Osteoblast (primary cell): ENCODE measurements at regions not wholly inside any gene's neighbourhood (a gene's known extent, or its start where the extent isn't known, plus 50 kb on each side); places are given as distances from the start of the nearest gene placed in this dataset. TPM values are rescaled to one million over a fixed set of nuclear protein-coding genes. Genes with fewer than 3 reads are reported as not detected.

Experiments
- DNase-seq: peaks from one replicate; pipeline ENCODE4 v3.0.0; 2011; ENCODE audit warnings: low spot score, mixed read lengths; ENCODE audit not compliant: insufficient read length; ENCODE audit errors: missing footprints
- H2AFZ ChIP-seq: 2 replicates; pipeline ENCODE4 v1.6.0; 2011; ENCODE audit warnings: mild to moderate bottlenecking, low read length
- H3K27ac ChIP-seq: 2 replicates; pipeline ENCODE4 v1.5.1; 2011; ENCODE audit warnings: mild to moderate bottlenecking, low read depth, low read length, moderate library complexity
- H3K27me3 ChIP-seq: 2 replicates; pipeline ENCODE4 v1.6.0; 2012; ENCODE audit warnings: mild to moderate bottlenecking, control low read depth, inconsistent platforms, low read length, moderate library complexity; ENCODE audit not compliant: insufficient read depth
- H3K36me3 ChIP-seq: 2 replicates; pipeline ENCODE4 v1.5.1; 2011; ENCODE audit warnings: mild to moderate bottlenecking, low read length, control low read depth, moderate library complexity; ENCODE audit not compliant: insufficient read depth
- H3K4me1 ChIP-seq: 2 replicates; pipeline ENCODE4 v1.5.1; 2011; ENCODE audit warnings: mild to moderate bottlenecking, low read length, control low read depth, moderate library complexity; ENCODE audit not compliant: insufficient read depth
- H3K4me2 ChIP-seq: 2 replicates; pipeline ENCODE4 v1.6.0; 2011; ENCODE audit warnings: mild to moderate bottlenecking, low read length; ENCODE audit not compliant: insufficient read depth
- H3K4me3 ChIP-seq: fragments of 200-600 bp; sonication (generic); 3 replicates; pipeline ENCODE4 v1.5.1; 2012; ENCODE audit warnings: mild to moderate bottlenecking, low read length, inconsistent platforms; ENCODE audit not compliant: insufficient read depth
- H3K79me2 ChIP-seq: 2 replicates; pipeline ENCODE4 v1.6.0; 2012; ENCODE audit warnings: mild to moderate bottlenecking, low read length, control low read depth, inconsistent platforms; ENCODE audit not compliant: insufficient read depth
- H3K9me3 ChIP-seq: 2 replicates; pipeline ENCODE4 v1.5.1; 2011; ENCODE audit warnings: low read depth, low read length, control low read depth
- H4K20me1 ChIP-seq: 2 replicates; pipeline ENCODE4 v1.6.0; 2012; ENCODE audit warnings: mild to moderate bottlenecking, low read length, control low read depth; ENCODE audit not compliant: insufficient read depth
- CTCF ChIP-seq: IDR thresholded peaks from 2 replicates; pipeline ENCODE4 v1.5.1; 2011; ENCODE audit warnings: mild to moderate bottlenecking, low read depth, low read length, moderate library complexity; ENCODE audit errors: extremely low read depth
- small RNA-seq: library from RNA; depleted of rRNA; stranded (forward); fragments of <200 nt; gene quantifications from one replicate; pipeline ENCODE3, GENCODE V24; 2012

GRCh38 chr3:67712259-67712658, 57.8 kb upstream of the SUCLG2 start:
- TF ChIP-seq CTCF, result no peak
- Histone ChIP-seq H3K4me3 (no peak overlapping the region), H3K4me2 (no peak overlapping the region), H3K4me1 (no peaks in the 10 kb centered on the region), H3K27ac (no peak overlapping the region), H3K79me2 (no peaks in the 10 kb centered on the region), H3K27me3 (no peaks in the 10 kb centered on the region), H3K9me3 (no peaks in the 10 kb centered on the region), H3K36me3 (no peaks in the 10 kb centered on the region), H4K20me1 (no peaks in the 10 kb centered on the region), H2AFZ (no peak overlapping the region)
- no peak for DNase-seq

GRCh38 chr3:67710396-67710795, 56.0 kb upstream of the SUCLG2 start:
- no peak overlapping the region for H3K4me3 ChIP-seq
- TF ChIP-seq CTCF, result no peak
- H3K9me3 ChIP-seq, result no peaks in the 10 kb centered on the region
- no peak overlapping the region for H3K4me2 ChIP-seq
- no peak overlapping the region for H2AFZ ChIP-seq
- no peak overlapping the region for H3K27ac ChIP-seq
- H3K36me3 ChIP-seq, result no peaks in the 10 kb centered on the region
- no peaks in the 10 kb centered on the region for H3K4me1 ChIP-seq
- no peaks in the 10 kb centered on the region for H3K79me2 ChIP-seq
- no peak for DNase-seq
- H4K20me1 ChIP-seq, result no peaks in the 10 kb centered on the region
- H3K27me3 ChIP-seq, result no peaks in the 10 kb centered on the region

GRCh38 chr3:67706934-67707333, 52.5 kb upstream of the SUCLG2 start:
- H3K79me2 ChIP-seq, result no peaks in the 10 kb centered on the region
- H3K4me2 ChIP-seq, result no peak overlapping the region
- H3K4me3 ChIP-seq, result no peak overlapping the region
- H3K27me3 ChIP-seq, result no peaks in the 10 kb centered on the region
- no peaks in the 10 kb centered on the region for H4K20me1 ChIP-seq
- no peaks in the 10 kb centered on the region for H3K36me3 ChIP-seq
- TF ChIP-seq CTCF, result no peak
- H2AFZ ChIP-seq, result no peak overlapping the region
- H3K27ac ChIP-seq, result no peak overlapping the region
- no peaks in the 10 kb centered on the region for H3K9me3 ChIP-seq
- H3K4me1 ChIP-seq, result no peaks in the 10 kb centered on the region
- peak; percentile 14 for DNase-seq

- no peaks in the 10 kb centered on the region for H3K79me2 ChIP-seq
- no peaks in the 10 kb centered on the region for H3K27me3 ChIP-seq
- DNase-seq, result no peak
- no peak overlapping the region for H3K4me2 ChIP-seq
- H2AFZ ChIP-seq, result no peak overlapping the region
- H3K9me3 ChIP-seq, result no peaks in the 10 kb centered on the region
- no peak overlapping the region for H3K27ac ChIP-seq
- H4K20me1 ChIP-seq, result no peaks in the 10 kb centered on the region
- no peaks in the 10 kb centered on the region for H3K4me1 ChIP-seq
- H3K4me3 ChIP-seq, result no peak overlapping the region
- H3K36me3 ChIP-seq, result no peaks in the 10 kb centered on the region
- TF ChIP-seq CTCF, result no peak
Measured at GRCh38 chr3:67704322-67704721, 49.9 kb upstream of the SUCLG2 start.

Small RNA genes in the stretch of these regions (small RNA-seq; reads per million reads assigned to genes)
- not detected for gene AC107626.1
